Panc1 (cell line): ENCODE measurements at regions not wholly inside any gene's neighbourhood (a gene's known extent, or its start where the extent isn't known, plus 50 kb on each side); places are given as distances from the start of the nearest gene placed in this dataset.

Experiments used
- ATAC-seq: fragments of 200-7000 bp; cut with Tn5 transposase; 2 replicates; pipeline ENCODE4 v1.9.1; 2020; ENCODE audit warnings: mild to moderate bottlenecking, moderate library complexity
- BruUV-seq: library from RNA; stranded (reverse); fragments of 400-500 nt; replicated peaks from 2 replicates; lab custom pipeline; 2021; lab: Mats Ljungman, UMichigan
- CTCF ChIA-PET: fragments of 300-600 bp; sonication (Branson Sonifier 250); formaldehyde crosslinking; loops from one replicate; lab custom pipeline; 2022; ENCODE audit warnings: antibody characterized with exemption; lab: Charles Lee
- POLR2A ChIA-PET: fragments of 300-600 bp; sonication (Branson Sonifier 250); formaldehyde crosslinking; loops from one replicate; lab custom pipeline; 2022; ENCODE audit warnings: antibody characterized with exemption; lab: Charles Lee
- DNase-seq: peaks from one replicate; pipeline ENCODE4 v3.0.0-alpha.2; 2010; ENCODE audit warnings: low read depth, low spot score
- H3K27ac ChIP-seq: 2 replicates; pipeline ENCODE4 v1.5.1; 2011; ENCODE audit warnings: mild to moderate bottlenecking, low read length, inconsistent platforms
- H3K27me3 ChIP-seq: fragments of 200-500 bp; sonication (Bioruptor generic); 2 replicates; pipeline ENCODE4 v1.6.0; 2014; ENCODE audit warnings: low read length, inconsistent platforms; ENCODE audit not compliant: control insufficient read depth, insufficient read depth
- H3K36me3 ChIP-seq: fragments of 200-500 bp; sonication (Bioruptor generic); 2 replicates; pipeline ENCODE4 v1.5.1; 2014; ENCODE audit warnings: inconsistent platforms, mild to moderate bottlenecking, low read length, moderate library complexity; ENCODE audit not compliant: control insufficient read depth, insufficient read depth
- H3K4me1 ChIP-seq: 2 replicates; pipeline ENCODE4 v1.5.1; 2011; ENCODE audit warnings: inconsistent platforms, mild to moderate bottlenecking, low read length, moderate library complexity; ENCODE audit not compliant: control insufficient read depth, insufficient read depth
- H3K4me3 ChIP-seq, 2 experiments: 2 replicates each; pipeline ENCODE4 v1.5.1; 2011 to 2012; ENCODE audit warnings: low read depth in 2 of 2, low read length in 2 of 2, mild to moderate bottlenecking in 2 of 2, inconsistent platforms in 1 of 2, moderate library complexity in 1 of 2
- H3K9me3 ChIP-seq: fragments of 200-500 bp; sonication (Bioruptor generic); 2 replicates; pipeline ENCODE4 v1.5.1; 2014; ENCODE audit warnings: low read depth, mild to moderate bottlenecking, inconsistent platforms, low read length, moderate library complexity; ENCODE audit not compliant: control insufficient read depth, insufficient read depth
- POLR2AphosphoS5 ChIP-seq: IDR thresholded peaks from 2 replicates; pipeline ENCODE4 v1.6.1; 2012; ENCODE audit warnings: mild to moderate bottlenecking, low read depth, low read length, moderate library complexity
- SIN3A ChIP-seq: IDR thresholded peaks from 2 replicates; pipeline ENCODE4 v1.6.1; 2012; ENCODE audit warnings: low read depth, mild to moderate bottlenecking, low read length, moderate library complexity, borderline replicate concordance; ENCODE audit not compliant: insufficient read depth
- TCF7L2 ChIP-seq: IDR thresholded peaks from 2 replicates; pipeline ENCODE4 v1.6.1; 2011; ENCODE audit warnings: mild to moderate bottlenecking, low read depth, low read length, inconsistent platforms
- in situ Hi-C: cut with HindIII; loops from 2 replicates; pipeline ENCODE4 v1.10.0; 2016; ENCODE audit warnings: low sequenced_read_pairs, low pct_unique_long_range_greater_than_20kb
- intact Hi-C: fragments of 100-400 bp; cut with micrococcal nuclease; formaldehyde crosslinking; loops from one replicate; pipeline ENCODE4 v1.10.0; 2022; ENCODE audit not compliant: unreplicated experiment
- TF ChIP-seq, protein P1 (sequence below): fragments of 450-650 bp; IDR thresholded peaks from 2 replicates; pipeline ENCODE4 v1.5.1; 2017; ENCODE audit warnings: mild to moderate bottlenecking
- TF ChIP-seq, protein P2 (sequence below), 2 experiments: IDR thresholded peaks; 2 replicates each; pipeline ENCODE4 v1.6.1; 2011 to 2012; ENCODE audit warnings: low read depth in 2 of 2, control low read depth in 1 of 2, low read length in 1 of 2, mild to moderate bottlenecking in 1 of 2, moderate library complexity in 1 of 2; ENCODE audit not compliant: insufficient read depth in 1 of 2

DNA sequence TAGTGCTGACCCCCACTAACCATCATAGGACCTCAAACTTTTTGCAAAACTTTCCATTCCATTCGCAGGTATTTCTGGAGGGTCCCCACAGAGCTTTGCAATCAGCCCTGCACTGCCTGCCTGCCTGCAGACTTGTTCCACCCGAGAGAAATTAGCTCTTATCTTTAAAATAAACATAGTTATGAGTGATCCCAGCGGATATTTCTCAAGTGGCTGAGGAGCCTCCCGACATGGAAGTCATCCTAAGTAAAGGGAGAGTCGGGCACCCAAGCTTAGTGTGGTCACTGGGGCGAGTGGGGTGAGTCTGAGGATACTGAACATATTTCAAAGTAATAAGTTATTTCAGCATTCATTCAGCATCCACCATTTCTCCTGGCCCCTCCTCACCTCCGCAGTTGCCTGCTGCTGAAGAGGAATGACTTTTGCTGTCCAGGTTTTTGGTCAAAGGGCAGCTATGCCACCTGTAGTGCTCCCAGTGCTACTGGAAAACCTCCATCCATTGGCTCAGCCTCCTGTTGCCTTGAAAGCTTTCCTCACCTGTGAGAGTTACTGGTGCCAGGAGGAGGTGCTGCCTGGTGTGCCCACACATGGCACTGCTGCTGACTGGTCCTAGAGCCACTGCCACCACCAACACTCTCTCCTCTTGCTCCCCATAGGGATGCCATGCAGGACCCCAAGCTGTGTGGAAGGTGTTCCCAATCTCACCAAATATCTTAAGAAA, 89.7 kb upstream of the PCSK1 start:
- Histone ChIP-seq H3K9me3 (no peaks in the 10 kb centered on the region), H3K4me1 (no peaks in the 10 kb centered on the region), H3K36me3 (no peaks in the 10 kb centered on the region), H3K27me3 (no peaks in the 10 kb centered on the region; the same call in 1 of the 2 replicates), H3K27ac (no peak overlapping the region), H3K4me3 (no peak overlapping the region)
- in situ Hi-C loops (no loop called here), intact Hi-C loops (no loop called here)
- ChIA-PET CTCF (no interaction called here), POLR2A (no interaction called here)
- DNase-seq (no peak), ATAC-seq (no peak)
- no peak for TF ChIP-seq SIN3A
- TF ChIP-seq, protein P1, sequence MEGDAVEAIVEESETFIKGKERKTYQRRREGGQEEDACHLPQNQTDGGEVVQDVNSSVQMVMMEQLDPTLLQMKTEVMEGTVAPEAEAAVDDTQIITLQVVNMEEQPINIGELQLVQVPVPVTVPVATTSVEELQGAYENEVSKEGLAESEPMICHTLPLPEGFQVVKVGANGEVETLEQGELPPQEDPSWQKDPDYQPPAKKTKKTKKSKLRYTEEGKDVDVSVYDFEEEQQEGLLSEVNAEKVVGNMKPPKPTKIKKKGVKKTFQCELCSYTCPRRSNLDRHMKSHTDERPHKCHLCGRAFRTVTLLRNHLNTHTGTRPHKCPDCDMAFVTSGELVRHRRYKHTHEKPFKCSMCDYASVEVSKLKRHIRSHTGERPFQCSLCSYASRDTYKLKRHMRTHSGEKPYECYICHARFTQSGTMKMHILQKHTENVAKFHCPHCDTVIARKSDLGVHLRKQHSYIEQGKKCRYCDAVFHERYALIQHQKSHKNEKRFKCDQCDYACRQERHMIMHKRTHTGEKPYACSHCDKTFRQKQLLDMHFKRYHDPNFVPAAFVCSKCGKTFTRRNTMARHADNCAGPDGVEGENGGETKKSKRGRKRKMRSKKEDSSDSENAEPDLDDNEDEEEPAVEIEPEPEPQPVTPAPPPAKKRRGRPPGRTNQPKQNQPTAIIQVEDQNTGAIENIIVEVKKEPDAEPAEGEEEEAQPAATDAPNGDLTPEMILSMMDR: no peak
- TF ChIP-seq TCF7L2: no peak
- TF ChIP-seq, protein P2, sequence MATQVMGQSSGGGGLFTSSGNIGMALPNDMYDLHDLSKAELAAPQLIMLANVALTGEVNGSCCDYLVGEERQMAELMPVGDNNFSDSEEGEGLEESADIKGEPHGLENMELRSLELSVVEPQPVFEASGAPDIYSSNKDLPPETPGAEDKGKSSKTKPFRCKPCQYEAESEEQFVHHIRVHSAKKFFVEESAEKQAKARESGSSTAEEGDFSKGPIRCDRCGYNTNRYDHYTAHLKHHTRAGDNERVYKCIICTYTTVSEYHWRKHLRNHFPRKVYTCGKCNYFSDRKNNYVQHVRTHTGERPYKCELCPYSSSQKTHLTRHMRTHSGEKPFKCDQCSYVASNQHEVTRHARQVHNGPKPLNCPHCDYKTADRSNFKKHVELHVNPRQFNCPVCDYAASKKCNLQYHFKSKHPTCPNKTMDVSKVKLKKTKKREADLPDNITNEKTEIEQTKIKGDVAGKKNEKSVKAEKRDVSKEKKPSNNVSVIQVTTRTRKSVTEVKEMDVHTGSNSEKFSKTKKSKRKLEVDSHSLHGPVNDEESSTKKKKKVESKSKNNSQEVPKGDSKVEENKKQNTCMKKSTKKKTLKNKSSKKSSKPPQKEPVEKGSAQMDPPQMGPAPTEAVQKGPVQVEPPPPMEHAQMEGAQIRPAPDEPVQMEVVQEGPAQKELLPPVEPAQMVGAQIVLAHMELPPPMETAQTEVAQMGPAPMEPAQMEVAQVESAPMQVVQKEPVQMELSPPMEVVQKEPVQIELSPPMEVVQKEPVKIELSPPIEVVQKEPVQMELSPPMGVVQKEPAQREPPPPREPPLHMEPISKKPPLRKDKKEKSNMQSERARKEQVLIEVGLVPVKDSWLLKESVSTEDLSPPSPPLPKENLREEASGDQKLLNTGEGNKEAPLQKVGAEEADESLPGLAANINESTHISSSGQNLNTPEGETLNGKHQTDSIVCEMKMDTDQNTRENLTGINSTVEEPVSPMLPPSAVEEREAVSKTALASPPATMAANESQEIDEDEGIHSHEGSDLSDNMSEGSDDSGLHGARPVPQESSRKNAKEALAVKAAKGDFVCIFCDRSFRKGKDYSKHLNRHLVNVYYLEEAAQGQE (IDR thresholded peaks at IDR 0.05; ENCODE audit: insufficient read depth in 1 of 2, low read depth in 2 of 2, low read length in 1 of 2): no peak
- TF ChIP-seq POLR2AphosphoS5: no peak
- no TSS peak for BruUV-seq

DNA sequence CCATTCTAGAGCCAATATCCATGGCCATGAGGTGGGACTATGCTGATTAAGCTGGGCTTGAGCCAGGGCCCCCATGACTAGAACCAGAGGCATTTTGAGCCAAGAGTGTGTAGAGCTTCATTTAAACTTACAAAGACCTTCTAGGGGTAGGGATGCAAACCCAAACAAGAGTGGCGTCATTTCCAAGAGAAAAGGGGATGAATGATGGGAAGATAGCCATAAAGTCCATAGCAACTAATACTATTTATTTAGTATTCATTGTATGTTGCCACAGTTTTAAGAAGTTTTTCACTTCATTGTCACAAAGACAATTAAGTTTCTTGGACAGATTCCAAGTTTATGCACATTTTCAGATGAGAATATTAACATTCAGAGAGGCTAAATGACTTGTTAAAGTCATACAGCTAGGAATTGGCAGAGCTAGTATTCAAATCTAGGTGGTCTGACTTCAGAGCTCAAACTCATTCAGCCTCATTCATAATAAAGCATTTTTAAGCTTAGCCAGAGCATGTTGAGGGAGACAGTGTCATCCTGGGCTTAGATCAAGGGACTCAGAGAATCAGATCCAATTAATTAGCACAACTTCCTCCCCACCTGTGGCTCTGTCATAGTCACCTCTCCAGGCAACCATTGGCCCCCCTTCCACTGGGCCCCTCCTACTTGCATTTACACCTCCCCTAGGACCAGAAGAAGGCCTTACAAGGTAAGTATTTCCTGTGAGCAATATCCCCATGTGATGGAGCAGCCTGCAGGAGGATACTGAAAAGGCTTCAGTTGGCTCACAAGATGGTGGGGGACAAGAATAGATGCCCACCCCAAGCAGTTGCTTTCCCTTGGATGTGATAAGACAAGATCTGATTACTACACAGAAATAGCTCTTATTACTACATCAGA, 95.0 kb upstream of the PCSK1 start:
- DNase-seq (no peak), ATAC-seq (no peak)
- CTCF ChIA-PET: no interaction called here
- Histone ChIP-seq H3K27me3 (peaks cover 4% of the 10 kb centered on the region; the same call in 1 of the 2 replicates), H3K4me1 (no peaks in the 10 kb centered on the region), H3K36me3 (no peaks in the 10 kb centered on the region), H3K27ac (no peak overlapping the region), H3K9me3 (no peaks in the 10 kb centered on the region), H3K4me3 (no peak overlapping the region)
- TF ChIP-seq, protein P1: no peak
- TF ChIP-seq SIN3A (no peak), POLR2AphosphoS5 (no peak), TCF7L2 (no peak)
- TF ChIP-seq, protein P2 (IDR thresholded peaks at IDR 0.05; ENCODE audit: insufficient read depth in 1 of 2, low read depth in 2 of 2, low read length in 1 of 2): no peak
- POLR2A ChIA-PET: no interaction called here
- in situ Hi-C loops (no loop called here), intact Hi-C loops (no loop called here)
- BruUV-seq: no TSS peak
